ENCODE measurements at regions not wholly inside any gene's neighbourhood (a gene's known extent, or its start where the extent isn't known, plus 50 kb on each side); places are given as distances from the start of the nearest gene placed in this dataset.

GRCh38 chr15:77839456-77839855 lies 206.7 kb upstream of the LINGO1 start:
- Histone ChIP-seq H2AFZ (ENCODE audit: low read length) (no peak overlapping the region), H3K79me2 (ENCODE audit: control insufficient read depth, insufficient read depth, low read length) (no peaks in the 10 kb centered on the region)

GRCh38 chr15:77838595-77838994 lies 205.9 kb upstream of the LINGO1 start:
- Histone ChIP-seq H4K20me1 (ENCODE audit: control insufficient read depth, extremely low read depth, insufficient read depth, low read length) (no peaks in the 10 kb centered on the region), H3K4me1 (ENCODE audit: control insufficient read depth, extremely low read depth, insufficient read depth, low read length) (no peaks in the 10 kb centered on the region), H3K4me3 (replicated peaks in 1 of 4; ENCODE audit: control extremely low read depth in 1 of 4, insufficient read depth in 1 of 4, low read depth in 3 of 4, low read length in 4 of 4) (no peak overlapping the region), H3K27me3 (ENCODE audit: control insufficient read depth, insufficient read depth, low read length) (peaks cover 3% of the 10 kb centered on the region), H3K36me3 (ENCODE audit: control insufficient read depth, insufficient read depth, low read length) (no peaks in the 10 kb centered on the region), H3K27ac (ENCODE audit: insufficient read depth, low read length) (no peak overlapping the region), H3K4me2 (ENCODE audit: extremely low read depth, insufficient read depth, low read length) (no peak overlapping the region), H3K9me3 (ENCODE audit: control insufficient read depth, insufficient read depth, low read depth, low read length) (no peaks in the 10 kb centered on the region), H3K79me2 (ENCODE audit: control insufficient read depth, insufficient read depth, low read length) (no peaks in the 10 kb centered on the region), H2AFZ (ENCODE audit: low read length) (no peak overlapping the region), H3K9ac (ENCODE audit: insufficient read depth, low read length) (no peak overlapping the region)
- TF ChIP-seq EZH2 (IDR thresholded peaks at IDR 0.05; ENCODE audit: low read length, missing control alignments), result no peak
- no peak for TF ChIP-seq CTCF (conservative IDR thresholded peaks at IDR 0.05 in 1 of 2, IDR thresholded peaks at IDR 0.05 in 1 of 2; ENCODE audit: low read depth in 1 of 2, low read length in 2 of 2)
- DNase-seq (ENCODE audit: low read depth in 2 of 2), result no peak

More at GRCh38 chr15:77839456-77839855, 206.7 kb upstream of the LINGO1 start:
- no peaks in the 10 kb centered on the region for H3K4me1 ChIP-seq (ENCODE audit: control insufficient read depth, extremely low read depth, insufficient read depth, low read length)
- H3K9ac ChIP-seq (ENCODE audit: insufficient read depth, low read length), result no peak overlapping the region
- no peak overlapping the region for H3K4me3 ChIP-seq (replicated peaks in 1 of 4; ENCODE audit: control extremely low read depth in 1 of 4, insufficient read depth in 1 of 4, low read depth in 3 of 4, low read length in 4 of 4)
- no peak for TF ChIP-seq CTCF (conservative IDR thresholded peaks at IDR 0.05 in 1 of 2, IDR thresholded peaks at IDR 0.05 in 1 of 2; ENCODE audit: low read depth in 1 of 2, low read length in 2 of 2)
- TF ChIP-seq EZH2 (IDR thresholded peaks at IDR 0.05; ENCODE audit: low read length, missing control alignments), result no peak
- H3K36me3 ChIP-seq (ENCODE audit: control insufficient read depth, insufficient read depth, low read length), result no peaks in the 10 kb centered on the region
- H3K27me3 ChIP-seq (ENCODE audit: control insufficient read depth, insufficient read depth, low read length), result peaks cover 3% of the 10 kb centered on the region
- H3K4me2 ChIP-seq (ENCODE audit: extremely low read depth, insufficient read depth, low read length), result no peak overlapping the region
- no peaks in the 10 kb centered on the region for H3K9me3 ChIP-seq (ENCODE audit: control insufficient read depth, insufficient read depth, low read depth, low read length)
- H3K27ac ChIP-seq (ENCODE audit: insufficient read depth, low read length), result no peak overlapping the region
- DNase-seq (ENCODE audit: low read depth in 2 of 2), result no peak
- no peaks in the 10 kb centered on the region for H4K20me1 ChIP-seq (ENCODE audit: control insufficient read depth, extremely low read depth, insufficient read depth, low read length)

- Histone ChIP-seq H3K4me2 (ENCODE audit: extremely low read depth, insufficient read depth, low read length) (no peak overlapping the region), H2AFZ (ENCODE audit: low read length) (no peak overlapping the region), H3K79me2 (ENCODE audit: control insufficient read depth, insufficient read depth, low read length) (no peaks in the 10 kb centered on the region), H3K9ac (ENCODE audit: insufficient read depth, low read length) (no peak overlapping the region), H3K36me3 (ENCODE audit: control insufficient read depth, insufficient read depth, low read length) (no peaks in the 10 kb centered on the region), H3K27me3 (ENCODE audit: control insufficient read depth, insufficient read depth, low read length) (peaks cover 3% of the 10 kb centered on the region), H3K27ac (ENCODE audit: insufficient read depth, low read length) (no peak overlapping the region), H3K4me3 (replicated peaks in 1 of 4; ENCODE audit: control extremely low read depth in 1 of 4, insufficient read depth in 1 of 4, low read depth in 3 of 4, low read length in 4 of 4) (no peak overlapping the region), H4K20me1 (ENCODE audit: control insufficient read depth, extremely low read depth, insufficient read depth, low read length) (no peaks in the 10 kb centered on the region), H3K9me3 (ENCODE audit: control insufficient read depth, insufficient read depth, low read depth, low read length) (no peaks in the 10 kb centered on the region), H3K4me1 (ENCODE audit: control insufficient read depth, extremely low read depth, insufficient read depth, low read length) (no peaks in the 10 kb centered on the region)
- TF ChIP-seq CTCF (conservative IDR thresholded peaks at IDR 0.05 in 1 of 2, IDR thresholded peaks at IDR 0.05 in 1 of 2; ENCODE audit: low read depth in 1 of 2, low read length in 2 of 2) (no peak), EZH2 (IDR thresholded peaks at IDR 0.05; ENCODE audit: low read length, missing control alignments) (no peak)
- peak in 1 of 2 donors; percentile 69 for DNase-seq (ENCODE audit: low read depth in 2 of 2)
These were observed 205.3 kb upstream of the LINGO1 start for GRCh38 chr15:77838061-77838460.
